ENCODE measurements at regions not wholly inside any gene's neighbourhood (a gene's known extent, or its start where the extent isn't known, plus 50 kb on each side); places are given as distances from the start of the nearest gene placed in this dataset.

- H3K4me1 Mint-ChIP-seq (ENCODE audit: unreplicated experiment) = peaks cover 6% of the 10 kb centered on the region
- DNase-seq (ENCODE audit: low spot score) = no peak
- H3K27me3 Mint-ChIP-seq (ENCODE audit: unreplicated experiment) = peaks cover 2% of the 10 kb centered on the region
- TF ChIP-seq, protein P1, sequence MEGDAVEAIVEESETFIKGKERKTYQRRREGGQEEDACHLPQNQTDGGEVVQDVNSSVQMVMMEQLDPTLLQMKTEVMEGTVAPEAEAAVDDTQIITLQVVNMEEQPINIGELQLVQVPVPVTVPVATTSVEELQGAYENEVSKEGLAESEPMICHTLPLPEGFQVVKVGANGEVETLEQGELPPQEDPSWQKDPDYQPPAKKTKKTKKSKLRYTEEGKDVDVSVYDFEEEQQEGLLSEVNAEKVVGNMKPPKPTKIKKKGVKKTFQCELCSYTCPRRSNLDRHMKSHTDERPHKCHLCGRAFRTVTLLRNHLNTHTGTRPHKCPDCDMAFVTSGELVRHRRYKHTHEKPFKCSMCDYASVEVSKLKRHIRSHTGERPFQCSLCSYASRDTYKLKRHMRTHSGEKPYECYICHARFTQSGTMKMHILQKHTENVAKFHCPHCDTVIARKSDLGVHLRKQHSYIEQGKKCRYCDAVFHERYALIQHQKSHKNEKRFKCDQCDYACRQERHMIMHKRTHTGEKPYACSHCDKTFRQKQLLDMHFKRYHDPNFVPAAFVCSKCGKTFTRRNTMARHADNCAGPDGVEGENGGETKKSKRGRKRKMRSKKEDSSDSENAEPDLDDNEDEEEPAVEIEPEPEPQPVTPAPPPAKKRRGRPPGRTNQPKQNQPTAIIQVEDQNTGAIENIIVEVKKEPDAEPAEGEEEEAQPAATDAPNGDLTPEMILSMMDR (IDR thresholded peaks at IDR 0.05; ENCODE audit: unreplicated experiment) = no peak
- H3K9me3 Mint-ChIP-seq (ENCODE audit: unreplicated experiment) = no peaks in the 10 kb centered on the region
- no peak overlapping the region for H3K27ac Mint-ChIP-seq (ENCODE audit: unreplicated experiment)
- H3K36me3 Mint-ChIP-seq (ENCODE audit: low read depth, unreplicated experiment) = no peaks in the 10 kb centered on the region
- no peak overlapping the region for H3K4me3 Mint-ChIP-seq (ENCODE audit: unreplicated experiment)
These were observed 145.9 kb upstream of the NOCT start for GRCh38 chr4:138869631-138870030.

DNA sequence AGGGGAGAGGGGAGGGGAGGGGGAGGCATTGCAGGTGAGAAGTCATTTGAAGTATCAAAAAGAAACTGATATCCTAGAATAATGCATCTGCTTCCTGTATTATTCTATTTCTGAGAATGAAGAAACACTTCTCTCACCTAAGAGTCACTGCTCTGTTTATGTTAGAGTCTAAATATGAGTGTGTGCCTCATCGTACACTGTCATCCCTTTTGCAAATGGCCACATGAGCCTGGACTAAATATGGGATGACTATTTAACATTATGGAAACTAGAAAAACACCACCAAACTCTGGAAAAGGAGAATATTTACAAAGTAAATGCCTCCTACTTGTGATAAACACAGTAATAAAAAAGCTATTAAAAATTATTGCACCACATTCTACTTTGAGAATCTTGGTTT is 146.4 kb upstream of the NOCT start:
- Mint-ChIP-seq H3K27ac (ENCODE audit: unreplicated experiment) (no peak overlapping the region), H3K4me3 (ENCODE audit: unreplicated experiment) (no peak overlapping the region), H3K36me3 (ENCODE audit: low read depth, unreplicated experiment) (no peaks in the 10 kb centered on the region), H3K4me1 (ENCODE audit: unreplicated experiment) (peaks cover 8% of the 10 kb centered on the region), H3K27me3 (ENCODE audit: unreplicated experiment) (peaks cover 2% of the 10 kb centered on the region), H3K9me3 (ENCODE audit: unreplicated experiment) (no peaks in the 10 kb centered on the region)
- TF ChIP-seq, protein P1 (IDR thresholded peaks at IDR 0.05; ENCODE audit: unreplicated experiment) = no peak
- DNase-seq (ENCODE audit: low spot score) = no peak

DNA sequence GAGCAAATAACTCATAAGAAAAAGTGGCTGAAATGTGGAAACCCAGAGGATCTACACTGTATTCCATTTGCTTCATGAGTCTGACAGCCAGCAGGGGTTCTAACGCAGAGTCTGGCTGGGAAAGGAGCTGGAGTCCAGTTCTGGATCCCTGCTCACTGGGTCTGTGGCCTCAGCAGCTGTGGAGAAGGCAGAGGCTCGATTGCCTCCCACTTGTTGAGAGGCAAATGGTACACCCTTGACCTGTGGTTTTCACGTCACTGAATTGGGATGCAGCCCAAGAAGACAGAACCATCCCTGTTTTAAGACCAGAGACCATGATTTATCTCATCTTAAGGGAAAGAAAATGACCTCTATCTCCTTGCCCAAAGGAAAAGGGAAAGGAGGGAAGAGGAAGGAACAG is 147.0 kb upstream of the NOCT start:
- TF ChIP-seq, protein P1 (IDR thresholded peaks at IDR 0.05; ENCODE audit: unreplicated experiment) = no peak
- H3K4me3 Mint-ChIP-seq (ENCODE audit: unreplicated experiment) = no peak overlapping the region
- H3K9me3 Mint-ChIP-seq (ENCODE audit: unreplicated experiment) = no peaks in the 10 kb centered on the region
- H3K27ac Mint-ChIP-seq (ENCODE audit: unreplicated experiment) = no peak overlapping the region
- H3K36me3 Mint-ChIP-seq (ENCODE audit: low read depth, unreplicated experiment) = no peaks in the 10 kb centered on the region
- DNase-seq (ENCODE audit: low spot score) = no peak
- H3K4me1 Mint-ChIP-seq (ENCODE audit: unreplicated experiment) = peaks cover 8% of the 10 kb centered on the region
- peaks cover 2% of the 10 kb centered on the region for H3K27me3 Mint-ChIP-seq (ENCODE audit: unreplicated experiment)

DNA sequence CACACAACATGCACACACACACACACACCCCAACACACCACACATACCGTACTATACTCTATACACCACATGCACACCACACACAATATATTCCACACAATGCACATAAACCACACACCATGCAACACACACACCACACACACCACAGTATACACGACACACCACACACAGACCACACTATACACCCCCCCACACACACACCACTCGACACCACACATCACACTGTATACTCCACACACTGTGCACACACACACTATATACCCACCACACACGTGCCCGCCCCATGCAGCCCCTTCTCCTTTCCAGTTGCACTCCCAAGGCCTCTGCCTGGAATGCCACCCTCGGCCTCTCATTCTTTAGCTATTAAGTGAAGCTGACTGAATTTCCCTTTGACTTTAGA is 148.2 kb upstream of the NOCT start:
- TF ChIP-seq, protein P1 (IDR thresholded peaks at IDR 0.05; ENCODE audit: unreplicated experiment) = no peak
- H3K27ac Mint-ChIP-seq (ENCODE audit: unreplicated experiment) = no peak overlapping the region
- DNase-seq (ENCODE audit: low spot score) = no peak
- H3K27me3 Mint-ChIP-seq (ENCODE audit: unreplicated experiment) = peaks cover 2% of the 10 kb centered on the region
- peaks cover 10% of the 10 kb centered on the region for H3K4me1 Mint-ChIP-seq (ENCODE audit: unreplicated experiment)
- no peak overlapping the region for H3K4me3 Mint-ChIP-seq (ENCODE audit: unreplicated experiment)
- H3K9me3 Mint-ChIP-seq (ENCODE audit: unreplicated experiment) = no peaks in the 10 kb centered on the region
- no peaks in the 10 kb centered on the region for H3K36me3 Mint-ChIP-seq (ENCODE audit: low read depth, unreplicated experiment)

DNA sequence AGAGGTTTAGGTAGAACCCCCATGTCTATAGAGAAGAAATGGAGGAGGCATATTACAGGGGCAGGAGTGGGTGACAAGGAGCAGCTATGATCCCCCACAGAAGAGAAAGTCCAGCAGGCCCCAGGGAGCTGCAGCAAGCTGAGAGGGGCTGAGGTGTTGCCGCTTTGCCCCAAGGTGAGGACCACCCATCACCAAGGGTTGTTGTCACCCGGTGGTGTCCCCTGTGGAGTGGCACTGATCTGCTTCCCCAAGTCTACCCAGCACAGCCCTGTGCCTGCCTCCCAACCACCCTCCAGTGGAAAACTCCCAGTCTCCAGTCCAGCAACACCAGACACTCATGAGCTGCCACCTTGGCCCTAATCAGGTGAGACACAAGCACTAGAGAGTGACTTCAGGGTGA is 149.3 kb upstream of the NOCT start:
- DNase-seq (ENCODE audit: low spot score) = no peak
- H3K9me3 Mint-ChIP-seq (ENCODE audit: unreplicated experiment) = no peaks in the 10 kb centered on the region
- H3K4me3 Mint-ChIP-seq (ENCODE audit: unreplicated experiment) = no peak overlapping the region
- peaks cover 17% of the 10 kb centered on the region for H3K4me1 Mint-ChIP-seq (ENCODE audit: unreplicated experiment)
- H3K27ac Mint-ChIP-seq (ENCODE audit: unreplicated experiment) = no peak overlapping the region
- peaks cover 4% of the 10 kb centered on the region for H3K27me3 Mint-ChIP-seq (ENCODE audit: unreplicated experiment)
- no peaks in the 10 kb centered on the region for H3K36me3 Mint-ChIP-seq (ENCODE audit: low read depth, unreplicated experiment)
- TF ChIP-seq, protein P1 (IDR thresholded peaks at IDR 0.05; ENCODE audit: unreplicated experiment) = no peak

Data from endothelial cell (in vitro differentiated cells).